ENCODE measurements at regions not wholly inside any gene's neighbourhood (a gene's known extent, or its start where the extent isn't known, plus 50 kb on each side); places are given as distances from the start of the nearest gene placed in this dataset.
"Not testable (repeated sequence)": the region's sequence is repeated elsewhere in the genome, so short reads cannot be mapped to it uniquely, and the experiment has no call there.

DNA sequence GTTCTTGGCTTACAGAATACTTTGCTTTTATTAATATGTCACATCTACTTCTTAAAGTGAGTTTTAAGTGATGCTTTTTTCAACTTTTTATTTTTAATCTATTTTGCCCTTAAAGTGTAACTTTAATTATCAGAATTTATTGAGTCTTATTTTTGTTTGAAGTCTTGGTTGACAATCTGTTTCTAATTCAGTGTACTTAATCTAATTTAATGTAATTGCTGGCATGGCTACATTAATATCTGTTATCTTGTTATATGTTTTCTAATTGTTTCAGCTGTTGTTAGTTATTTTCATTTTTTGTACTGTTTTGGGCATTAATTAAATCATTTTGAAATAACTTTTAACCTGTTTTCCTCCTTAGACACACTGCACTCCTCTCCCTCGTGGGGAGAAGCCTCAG is 558.7 kb upstream of the EYS start:
- no peak for DNase-seq (ENCODE audit: low read depth)
- ChIA-PET POLR2A (no interaction called here), CTCF (no interaction called here)
- no peak overlapping the region for H3K4me3 ChIP-seq (ENCODE audit: low read depth, low read length)
- H3K36me3 ChIP-seq (ENCODE audit: control insufficient read depth, insufficient read depth, low read length): no peaks in the 10 kb centered on the region
- no peaks in the 10 kb centered on the region for H3K27me3 ChIP-seq (ENCODE audit: control insufficient read depth, insufficient read depth, low read length)
- TF ChIP-seq, protein P1, sequence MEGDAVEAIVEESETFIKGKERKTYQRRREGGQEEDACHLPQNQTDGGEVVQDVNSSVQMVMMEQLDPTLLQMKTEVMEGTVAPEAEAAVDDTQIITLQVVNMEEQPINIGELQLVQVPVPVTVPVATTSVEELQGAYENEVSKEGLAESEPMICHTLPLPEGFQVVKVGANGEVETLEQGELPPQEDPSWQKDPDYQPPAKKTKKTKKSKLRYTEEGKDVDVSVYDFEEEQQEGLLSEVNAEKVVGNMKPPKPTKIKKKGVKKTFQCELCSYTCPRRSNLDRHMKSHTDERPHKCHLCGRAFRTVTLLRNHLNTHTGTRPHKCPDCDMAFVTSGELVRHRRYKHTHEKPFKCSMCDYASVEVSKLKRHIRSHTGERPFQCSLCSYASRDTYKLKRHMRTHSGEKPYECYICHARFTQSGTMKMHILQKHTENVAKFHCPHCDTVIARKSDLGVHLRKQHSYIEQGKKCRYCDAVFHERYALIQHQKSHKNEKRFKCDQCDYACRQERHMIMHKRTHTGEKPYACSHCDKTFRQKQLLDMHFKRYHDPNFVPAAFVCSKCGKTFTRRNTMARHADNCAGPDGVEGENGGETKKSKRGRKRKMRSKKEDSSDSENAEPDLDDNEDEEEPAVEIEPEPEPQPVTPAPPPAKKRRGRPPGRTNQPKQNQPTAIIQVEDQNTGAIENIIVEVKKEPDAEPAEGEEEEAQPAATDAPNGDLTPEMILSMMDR (IDR thresholded peaks at IDR 0.05; ENCODE audit: insufficient read depth, low read depth, low read length): no peak

DNA sequence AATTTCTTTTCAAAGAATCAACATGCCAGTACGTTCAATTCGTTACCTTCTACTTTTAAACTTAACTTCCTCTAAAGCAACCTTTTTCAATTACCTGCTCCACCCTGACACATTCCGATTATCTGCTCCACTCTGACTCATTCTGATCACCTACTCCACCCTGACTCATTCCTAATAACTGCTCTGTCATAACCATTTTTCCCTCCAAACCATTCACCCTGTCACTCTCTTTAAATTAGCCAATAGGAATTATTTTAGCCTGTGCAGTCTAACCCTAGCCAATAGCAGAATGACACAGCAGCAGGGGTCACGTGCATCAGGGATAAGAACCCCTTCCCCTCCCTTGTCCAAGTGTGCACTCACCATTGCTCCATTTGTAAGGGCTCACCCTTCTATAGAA is 557.4 kb upstream of the EYS start:
- ChIA-PET CTCF (no interaction called here), POLR2A (no interaction called here)
- Histone ChIP-seq H3K27me3 (ENCODE audit: control insufficient read depth, insufficient read depth, low read length) (no peaks in the 10 kb centered on the region), H3K36me3 (ENCODE audit: control insufficient read depth, insufficient read depth, low read length) (no peaks in the 10 kb centered on the region), H3K4me3 (ENCODE audit: low read depth, low read length) (no peak overlapping the region)
- TF ChIP-seq, protein P1 (IDR thresholded peaks at IDR 0.05; ENCODE audit: insufficient read depth, low read depth, low read length): no peak
- no peak for DNase-seq (ENCODE audit: low read depth)

DNA sequence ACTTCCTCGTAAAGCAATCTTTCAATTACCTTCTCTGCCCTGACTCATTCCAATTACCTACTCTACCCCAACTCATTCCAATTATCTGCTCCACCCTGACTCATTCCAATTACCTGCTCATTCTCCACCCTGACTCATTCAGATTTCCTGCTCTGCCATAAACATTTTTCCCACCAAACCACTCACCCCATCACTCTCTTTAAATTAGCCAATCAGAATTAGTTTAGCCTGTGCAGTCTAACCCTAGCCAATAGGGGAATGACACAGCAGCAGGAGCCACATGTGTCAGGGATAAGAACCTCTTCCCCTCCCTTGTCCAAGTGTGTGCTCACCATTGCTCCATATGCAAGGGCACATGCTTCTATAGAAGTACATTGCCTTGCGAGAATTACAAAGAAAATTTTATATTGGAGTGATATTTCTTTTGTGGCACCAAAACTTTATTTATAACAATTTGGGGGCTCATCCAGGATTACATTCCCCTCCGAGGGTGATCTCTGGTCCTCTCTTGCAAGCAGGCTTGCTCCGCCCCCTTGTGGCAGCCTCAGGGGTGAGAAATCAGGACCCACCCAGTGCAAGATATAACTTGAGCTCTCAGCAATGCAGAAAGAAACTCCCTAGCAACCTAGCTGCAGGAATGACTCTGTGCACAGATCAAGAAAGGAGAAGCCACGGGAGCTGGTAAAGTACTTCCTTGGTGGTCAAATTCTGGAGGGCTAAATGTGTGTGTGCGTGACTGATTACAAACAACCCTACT is 551.9 kb upstream of the EYS start:
- H3K36me3 ChIP-seq (ENCODE audit: control insufficient read depth, insufficient read depth, low read length); H3K27me3 ChIP-seq (ENCODE audit: control insufficient read depth, insufficient read depth, low read length); CTCF ChIA-PET; DNase-seq (ENCODE audit: low read depth); H3K4me3 ChIP-seq (ENCODE audit: low read depth, low read length); POLR2A ChIA-PET: not testable (repeated sequence)

DNA sequence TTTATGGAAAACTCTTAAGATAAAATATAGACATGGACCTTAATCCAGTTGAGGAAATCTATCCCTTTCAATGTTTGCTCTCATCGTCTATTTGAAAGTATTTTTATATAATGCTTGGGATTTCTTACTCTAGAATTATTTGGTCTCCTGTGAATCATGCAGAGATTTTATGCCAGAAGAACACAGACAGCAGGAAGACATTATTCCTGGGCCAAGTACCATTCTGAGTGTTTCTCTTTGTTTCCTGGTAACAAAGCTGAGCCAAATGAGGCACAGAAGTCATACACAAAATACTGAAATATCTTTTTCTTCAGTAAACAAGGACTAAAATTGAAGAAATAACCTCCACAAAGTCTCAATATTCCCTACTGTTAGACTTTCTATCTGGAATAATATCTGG is 538.2 kb upstream of the EYS start:
- ChIA-PET POLR2A (no interaction called here), CTCF (no interaction called here)
- no peaks in the 10 kb centered on the region for H3K36me3 ChIP-seq (ENCODE audit: control insufficient read depth, insufficient read depth, low read length)
- no peak overlapping the region for H3K4me3 ChIP-seq (ENCODE audit: low read depth, low read length)
- TF ChIP-seq, protein P1 (IDR thresholded peaks at IDR 0.05; ENCODE audit: insufficient read depth, low read depth, low read length): no peak
- no peaks in the 10 kb centered on the region for H3K27me3 ChIP-seq (ENCODE audit: control insufficient read depth, insufficient read depth, low read length)
- DNase-seq (ENCODE audit: low read depth): no peak

DNA sequence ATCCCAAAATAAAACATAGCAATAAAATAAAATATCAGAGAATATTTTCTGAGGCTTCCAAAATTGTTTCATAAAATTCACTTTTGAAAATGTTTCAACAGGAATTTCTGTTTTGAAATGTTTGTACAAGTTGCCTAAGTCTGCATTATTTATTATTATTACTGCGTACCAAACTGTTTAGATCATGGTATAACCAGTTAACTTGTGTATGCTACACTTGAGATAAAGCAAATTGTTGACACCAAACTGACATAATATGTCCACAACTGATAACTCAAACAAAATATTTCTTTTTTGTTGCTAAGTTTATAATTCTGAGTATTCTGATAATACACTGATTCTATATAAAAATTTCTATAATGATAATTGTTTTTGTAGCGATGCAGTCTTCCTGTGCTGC is 531.8 kb upstream of the EYS start:
- TF ChIP-seq, protein P1 (IDR thresholded peaks at IDR 0.05; ENCODE audit: insufficient read depth, low read depth, low read length): no peak
- ChIA-PET CTCF (no interaction called here), POLR2A (no interaction called here)
- no peak for DNase-seq (ENCODE audit: low read depth)
- H3K4me3 ChIP-seq (ENCODE audit: low read depth, low read length): no peak overlapping the region
- no peaks in the 10 kb centered on the region for H3K36me3 ChIP-seq (ENCODE audit: control insufficient read depth, insufficient read depth, low read length)
- H3K27me3 ChIP-seq (ENCODE audit: control insufficient read depth, insufficient read depth, low read length): no peaks in the 10 kb centered on the region

DNA sequence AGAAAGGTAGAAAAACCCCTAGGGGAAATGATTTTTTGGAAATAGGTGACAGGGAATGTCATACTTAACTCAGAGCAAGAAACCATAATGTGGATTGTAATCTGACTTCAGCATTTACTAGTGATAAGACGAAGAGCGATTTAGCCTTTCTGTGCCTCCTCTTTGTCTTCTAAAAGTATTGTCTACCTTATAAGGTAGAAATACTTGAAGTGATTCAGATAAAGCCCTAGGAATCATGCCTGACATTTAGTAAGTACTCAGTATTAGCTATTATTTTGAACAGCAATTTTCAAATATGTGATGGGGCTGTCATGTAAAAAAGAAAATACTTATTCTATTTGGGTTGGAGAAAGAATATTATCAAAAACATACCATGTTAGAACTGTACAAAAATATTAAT is 525.9 kb upstream of the EYS start:
- ChIA-PET CTCF (no interaction called here), POLR2A (no interaction called here)
- DNase-seq (ENCODE audit: low read depth): no peak
- TF ChIP-seq, protein P1 (IDR thresholded peaks at IDR 0.05; ENCODE audit: insufficient read depth, low read depth, low read length): no peak
- Histone ChIP-seq H3K27me3 (ENCODE audit: control insufficient read depth, insufficient read depth, low read length) (no peaks in the 10 kb centered on the region), H3K36me3 (ENCODE audit: control insufficient read depth, insufficient read depth, low read length) (no peaks in the 10 kb centered on the region), H3K4me3 (ENCODE audit: low read depth, low read length) (no peak overlapping the region)
